Endothelial cell (in vitro differentiated cells): ENCODE measurements at regions not wholly inside any gene's neighbourhood (a gene's known extent, or its start where the extent isn't known, plus 50 kb on each side); places are given as distances from the start of the nearest gene placed in this dataset.
A peak's percentile ranks its signal among the peaks of the same experiment; 100 is the strongest.

Experiments used
- DNase-seq: peaks from one replicate; pipeline ENCODE4 v3.0.0; 2021; ENCODE audit warnings: low spot score
- H3K27ac Mint-ChIP-seq: one replicate; pipeline ENCODE4 v1.8.0; 2021; ENCODE audit warnings: mixed read lengths, inconsistent platforms; ENCODE audit not compliant: unreplicated experiment
- H3K27me3 Mint-ChIP-seq: one replicate; pipeline ENCODE4 v1.8.0; 2021; ENCODE audit warnings: mild to moderate bottlenecking, moderate library complexity, mixed read lengths, inconsistent platforms; ENCODE audit not compliant: unreplicated experiment
- H3K36me3 Mint-ChIP-seq: one replicate; pipeline ENCODE4 v1.8.0; 2021; ENCODE audit warnings: mild to moderate bottlenecking, low read depth, mixed read lengths, inconsistent platforms; ENCODE audit not compliant: unreplicated experiment
- H3K4me1 Mint-ChIP-seq: one replicate; pipeline ENCODE4 v1.8.0; 2021; ENCODE audit warnings: mild to moderate bottlenecking, mixed read lengths, inconsistent platforms; ENCODE audit not compliant: unreplicated experiment
- H3K4me3 Mint-ChIP-seq: one replicate; pipeline ENCODE4 v1.8.0; 2021; ENCODE audit warnings: mild to moderate bottlenecking, mixed read lengths, inconsistent platforms; ENCODE audit not compliant: unreplicated experiment
- H3K9me3 Mint-ChIP-seq: one replicate; pipeline ENCODE4 v1.8.0; 2021; ENCODE audit warnings: mixed read lengths, inconsistent platforms; ENCODE audit not compliant: unreplicated experiment
- CTCF ChIP-seq: fragments of 200-600 bp; sonication (generic); IDR thresholded peaks from one replicate; pipeline ENCODE4 v1.5.0; 2021; ENCODE audit warnings: antibody characterized with exemption; ENCODE audit not compliant: unreplicated experiment

GRCh38 chr18:56240405-56240804 lies 398.0 kb downstream of the TXNL1 start:
- Mint-ChIP-seq H3K9me3 (no peaks in the 10 kb centered on the region), H3K27me3 (peaks cover 1% of the 10 kb centered on the region), H3K27ac (no peak overlapping the region), H3K4me3 (no peak overlapping the region), H3K4me1 (no peaks in the 10 kb centered on the region), H3K36me3 (no peaks in the 10 kb centered on the region)
- TF ChIP-seq CTCF = no peak
- no peak for DNase-seq

- Mint-ChIP-seq H3K36me3 (no peaks in the 10 kb centered on the region), H3K4me1 (no peaks in the 10 kb centered on the region), H3K27me3 (no peaks in the 10 kb centered on the region), H3K9me3 (no peaks in the 10 kb centered on the region), H3K4me3 (no peak overlapping the region), H3K27ac (no peak overlapping the region)
- TF ChIP-seq CTCF = peak; percentile 49
- DNase-seq = no peak
Measured at GRCh38 chr18:56238576-56238975, 399.8 kb downstream of the TXNL1 start.

- no peak overlapping the region for H3K4me3 Mint-ChIP-seq
- no peak for TF ChIP-seq CTCF
- no peak for DNase-seq
- H3K4me1 Mint-ChIP-seq = no peaks in the 10 kb centered on the region
- H3K27me3 Mint-ChIP-seq = no peaks in the 10 kb centered on the region
- no peaks in the 10 kb centered on the region for H3K9me3 Mint-ChIP-seq
- H3K27ac Mint-ChIP-seq = no peak overlapping the region
- no peaks in the 10 kb centered on the region for H3K36me3 Mint-ChIP-seq
Measured at GRCh38 chr18:56235481-56236013, 402.8 kb downstream of the TXNL1 start.

GRCh38 chr18:56235071-56235470 lies 403.3 kb downstream of the TXNL1 start:
- no peaks in the 10 kb centered on the region for H3K27me3 Mint-ChIP-seq
- no peaks in the 10 kb centered on the region for H3K4me1 Mint-ChIP-seq
- no peak overlapping the region for H3K4me3 Mint-ChIP-seq
- no peak for DNase-seq
- H3K27ac Mint-ChIP-seq = no peak overlapping the region
- no peaks in the 10 kb centered on the region for H3K36me3 Mint-ChIP-seq
- TF ChIP-seq CTCF = no peak
- H3K9me3 Mint-ChIP-seq = no peaks in the 10 kb centered on the region

GRCh38 chr18:56233595-56233994 lies 404.8 kb downstream of the TXNL1 start:
- no peak for TF ChIP-seq CTCF
- DNase-seq = no peak
- Mint-ChIP-seq H3K27ac (no peak overlapping the region), H3K4me3 (no peak overlapping the region), H3K4me1 (no peaks in the 10 kb centered on the region), H3K27me3 (no peaks in the 10 kb centered on the region), H3K36me3 (no peaks in the 10 kb centered on the region), H3K9me3 (no peaks in the 10 kb centered on the region)
